AG09319 (cell line): ENCODE measurements at regions not wholly inside any gene's neighbourhood (a gene's known extent, or its start where the extent isn't known, plus 50 kb on each side); places are given as distances from the start of the nearest gene placed in this dataset.

Source experiments
- DNase-seq: peaks from one replicate; pipeline ENCODE4 v3.0.0-alpha.2; 2010; ENCODE audit warnings: low read depth; ENCODE audit errors: extremely low read depth
- TF ChIP-seq, protein P1 (sequence below): IDR thresholded peaks from 2 replicates; pipeline ENCODE4 v1.5.1; 2011; ENCODE audit warnings: low read depth, mild to moderate bottlenecking, inconsistent platforms, low read length, moderate library complexity

DNA sequence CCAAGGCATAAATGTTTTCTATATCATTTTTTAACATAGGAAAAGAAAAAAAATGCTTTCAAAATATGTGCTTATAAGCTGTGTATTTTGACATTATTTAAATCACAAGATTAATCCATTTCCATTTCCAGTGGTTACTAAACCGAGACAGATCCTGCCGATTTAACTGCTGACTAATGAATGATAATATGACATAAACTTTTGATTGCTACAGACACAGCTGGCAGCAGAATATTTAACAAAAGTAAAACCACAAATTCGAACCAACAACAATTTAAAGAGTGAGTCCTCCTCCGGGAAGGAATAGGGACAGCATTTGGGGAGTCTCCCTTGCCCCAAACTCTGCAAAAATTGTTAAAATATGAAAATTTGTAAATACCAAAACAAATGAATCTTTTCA lies 401.3 kb upstream of the DAB2 start:
- TF ChIP-seq, protein P1, sequence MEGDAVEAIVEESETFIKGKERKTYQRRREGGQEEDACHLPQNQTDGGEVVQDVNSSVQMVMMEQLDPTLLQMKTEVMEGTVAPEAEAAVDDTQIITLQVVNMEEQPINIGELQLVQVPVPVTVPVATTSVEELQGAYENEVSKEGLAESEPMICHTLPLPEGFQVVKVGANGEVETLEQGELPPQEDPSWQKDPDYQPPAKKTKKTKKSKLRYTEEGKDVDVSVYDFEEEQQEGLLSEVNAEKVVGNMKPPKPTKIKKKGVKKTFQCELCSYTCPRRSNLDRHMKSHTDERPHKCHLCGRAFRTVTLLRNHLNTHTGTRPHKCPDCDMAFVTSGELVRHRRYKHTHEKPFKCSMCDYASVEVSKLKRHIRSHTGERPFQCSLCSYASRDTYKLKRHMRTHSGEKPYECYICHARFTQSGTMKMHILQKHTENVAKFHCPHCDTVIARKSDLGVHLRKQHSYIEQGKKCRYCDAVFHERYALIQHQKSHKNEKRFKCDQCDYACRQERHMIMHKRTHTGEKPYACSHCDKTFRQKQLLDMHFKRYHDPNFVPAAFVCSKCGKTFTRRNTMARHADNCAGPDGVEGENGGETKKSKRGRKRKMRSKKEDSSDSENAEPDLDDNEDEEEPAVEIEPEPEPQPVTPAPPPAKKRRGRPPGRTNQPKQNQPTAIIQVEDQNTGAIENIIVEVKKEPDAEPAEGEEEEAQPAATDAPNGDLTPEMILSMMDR: no peak

DNA sequence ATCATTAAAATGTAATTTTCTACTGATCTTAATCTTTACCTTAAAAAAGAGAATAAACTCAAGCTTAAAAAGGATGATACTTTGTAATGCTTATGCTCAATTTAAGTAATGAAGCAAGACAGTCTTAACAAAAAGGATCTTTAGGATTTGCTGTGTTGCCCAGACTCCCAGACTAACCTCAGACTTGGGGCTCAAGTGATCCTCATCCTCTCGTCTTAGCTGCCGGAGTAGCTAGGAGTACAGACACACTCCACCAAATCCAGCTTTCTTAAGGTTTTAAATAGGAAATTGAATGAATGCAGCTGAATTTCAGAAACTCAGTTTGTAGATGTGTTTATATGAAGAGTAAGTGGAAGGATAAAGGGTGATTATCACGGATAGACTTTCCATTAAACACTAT lies 400.5 kb upstream of the DAB2 start:
- DNase-seq: no peak
- TF ChIP-seq, protein P1: no peak

More for the DNA sequence above, 401.3 kb upstream of the DAB2 start:
- no peak for DNase-seq

DNA sequence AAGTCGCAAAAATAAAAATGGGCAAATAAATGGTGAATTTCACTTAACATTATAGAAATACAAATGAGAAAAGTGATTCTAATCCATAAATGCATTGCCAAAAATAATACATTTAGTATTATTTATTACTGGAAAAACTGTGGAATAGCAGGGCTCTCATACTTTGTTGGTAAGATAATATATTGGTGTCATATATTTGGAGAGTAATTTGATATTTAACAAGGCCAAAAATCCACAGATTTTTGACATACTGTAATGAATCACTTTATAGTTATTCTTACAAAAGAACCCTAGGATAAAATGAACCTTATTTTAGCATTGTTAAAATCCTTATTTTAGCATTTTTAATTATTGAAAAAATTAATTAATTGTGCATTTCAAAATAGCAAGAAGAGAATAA lies 397.2 kb upstream of the DAB2 start:
- TF ChIP-seq, protein P1: no peak
- DNase-seq: no peak

DNA sequence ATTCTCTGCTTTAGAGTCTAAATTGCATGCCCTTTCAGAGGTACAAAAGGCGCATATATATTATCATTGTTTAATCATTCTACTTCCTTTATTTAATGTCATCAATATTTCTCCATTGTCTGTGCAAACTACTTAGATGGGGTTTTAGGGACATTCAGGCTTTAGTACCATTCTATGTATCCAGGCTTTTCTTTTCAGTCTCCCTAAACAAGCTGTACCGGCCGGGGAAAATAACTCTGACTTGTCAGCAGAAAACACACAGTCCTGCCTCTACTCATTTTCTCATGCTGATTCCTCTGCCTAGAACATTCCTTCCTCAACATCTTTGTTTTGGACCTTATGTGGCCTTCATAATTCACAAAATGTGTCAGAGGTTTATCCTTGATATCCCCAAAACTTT lies 392.1 kb upstream of the DAB2 start:
- DNase-seq: no peak
- TF ChIP-seq, protein P1: no peak

DNA sequence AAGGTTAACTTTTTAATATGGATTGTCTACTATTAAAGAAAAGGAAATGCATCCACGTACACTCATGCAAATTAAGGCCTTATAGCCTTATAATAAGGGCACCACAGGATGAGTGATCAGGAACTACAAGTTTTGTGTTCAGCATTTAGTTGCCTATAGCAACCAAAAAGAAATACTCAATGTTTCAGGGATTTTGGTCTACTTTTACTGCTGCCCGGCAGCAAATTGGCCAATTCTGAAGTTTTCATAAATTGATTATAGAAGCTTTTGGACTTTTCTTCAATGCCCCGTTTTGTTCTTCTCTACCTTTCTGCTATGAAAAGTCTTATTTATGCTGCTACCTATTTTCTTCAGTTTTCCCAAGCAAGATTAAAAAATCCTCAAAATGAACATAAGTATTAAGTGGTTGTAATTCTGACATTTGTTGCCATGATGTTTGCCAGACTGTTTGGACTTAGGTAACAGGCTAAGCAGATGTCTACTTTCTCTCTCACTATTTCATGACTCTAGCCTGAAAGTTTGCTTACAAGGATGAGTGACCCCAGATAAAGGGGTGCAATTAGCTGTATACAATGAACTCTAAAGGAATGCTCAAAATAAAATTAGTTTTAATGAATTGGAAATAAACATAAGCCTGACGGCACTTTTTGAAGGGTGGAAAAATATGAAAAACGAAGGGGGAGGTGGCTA lies 391.5 kb upstream of the DAB2 start:
- TF ChIP-seq, protein P1: no peak
- DNase-seq: no peak

DNA sequence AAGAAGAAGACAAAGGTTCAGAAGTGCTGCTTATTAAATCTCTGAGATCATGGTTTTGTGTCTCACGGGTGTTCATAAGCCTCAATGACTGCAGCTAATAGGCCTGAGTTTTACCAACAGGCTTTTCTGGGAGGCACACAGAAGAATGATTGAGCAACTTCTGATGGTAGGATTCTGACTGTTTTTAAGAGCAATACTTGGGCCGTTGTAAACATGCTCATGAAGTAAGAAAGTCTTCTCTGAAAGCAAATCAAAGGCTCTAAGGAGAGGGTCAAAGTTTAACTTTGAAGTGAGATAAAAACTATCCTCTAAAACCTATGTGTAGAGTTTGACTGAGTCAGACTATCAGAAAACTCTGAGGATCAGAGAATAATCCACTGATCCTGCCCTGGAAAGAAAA lies 390.9 kb upstream of the DAB2 start:
- no peak for DNase-seq
- TF ChIP-seq, protein P1: no peak

DNA sequence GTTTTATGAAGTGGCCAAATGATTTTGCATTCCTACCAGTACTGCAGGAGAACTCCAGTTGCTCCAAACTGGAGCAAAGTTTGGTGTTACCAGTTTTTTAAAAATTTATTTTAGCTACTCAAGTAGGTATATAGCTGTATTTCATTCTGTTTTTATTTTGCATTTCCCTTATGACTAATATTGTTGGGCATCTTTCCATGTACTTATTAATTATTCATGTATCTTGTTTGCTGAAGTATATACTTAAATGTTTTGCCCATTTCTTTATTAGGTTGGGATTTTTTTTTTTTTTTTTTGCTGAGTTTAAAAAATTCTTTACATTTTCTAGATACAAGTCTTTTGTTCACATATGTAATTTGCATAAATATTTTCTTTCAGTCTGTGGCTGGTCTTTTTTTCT lies 386.6 kb upstream of the DAB2 start:
- TF ChIP-seq, protein P1: no peak
- DNase-seq: no peak
